ENCODE measurements at regions not wholly inside any gene's neighbourhood (a gene's known extent, or its start where the extent isn't known, plus 50 kb on each side); places are given as distances from the start of the nearest gene placed in this dataset.
"Not testable (repeated sequence)": the region's sequence is repeated elsewhere in the genome, so short reads cannot be mapped to it uniquely, and the experiment has no call there.

GRCh38 chr11:25576320-25576719 lies 755.6 kb upstream of the ANO3 start:
- H3K4me3 ChIP-seq: no peak overlapping the region
- DNase-seq (ENCODE audit: low spot score): no peak
- no peaks in the 10 kb centered on the region for H3K36me3 ChIP-seq
- ATAC-seq (ENCODE audit: insufficient number of reproducible peaks, low FRiP score, low read depth): no peak
- no peaks in the 10 kb centered on the region for H3K27me3 ChIP-seq (replicated peaks; ENCODE audit: insufficient read depth)
- no peaks in the 10 kb centered on the region for H3K9me3 ChIP-seq
- H3K27ac ChIP-seq: no peak overlapping the region
- H3K4me1 ChIP-seq (ENCODE audit: control insufficient read depth in 1 of 2, low read depth in 2 of 2): no peaks in the 10 kb centered on the region
- TF ChIP-seq CTCF (IDR thresholded peaks at IDR 0.05): no peak

GRCh38 chr11:25579554-25579953 lies 752.4 kb upstream of the ANO3 start:
- not testable (repeated sequence) for H3K27me3 ChIP-seq (replicated peaks; ENCODE audit: insufficient read depth); ATAC-seq (ENCODE audit: insufficient number of reproducible peaks, low FRiP score, low read depth); H3K4me3 ChIP-seq; H3K36me3 ChIP-seq; H3K27ac ChIP-seq; DNase-seq (ENCODE audit: low spot score); H3K9me3 ChIP-seq; H3K4me1 ChIP-seq (ENCODE audit: control insufficient read depth in 1 of 2, low read depth in 2 of 2)

GRCh38 chr11:25583596-25583995 lies 748.3 kb upstream of the ANO3 start:
- H3K4me1 ChIP-seq (ENCODE audit: control insufficient read depth in 1 of 2, low read depth in 2 of 2): no peaks in the 10 kb centered on the region
- H3K27me3 ChIP-seq (replicated peaks; ENCODE audit: insufficient read depth): no peaks in the 10 kb centered on the region
- H3K36me3 ChIP-seq: no peaks in the 10 kb centered on the region
- no peak overlapping the region for H3K4me3 ChIP-seq
- H3K9me3 ChIP-seq: no peaks in the 10 kb centered on the region
- H3K27ac ChIP-seq: no peak overlapping the region
- no peak for DNase-seq (ENCODE audit: low spot score)
- no peak for ATAC-seq (ENCODE audit: insufficient number of reproducible peaks, low FRiP score, low read depth)
- no peak for TF ChIP-seq CTCF (IDR thresholded peaks at IDR 0.05)

- no peak for TF ChIP-seq CTCF (IDR thresholded peaks at IDR 0.05)
- Histone ChIP-seq H3K27ac (no peak overlapping the region), H3K36me3 (no peaks in the 10 kb centered on the region), H3K27me3 (replicated peaks; ENCODE audit: insufficient read depth) (no peaks in the 10 kb centered on the region), H3K4me1 (ENCODE audit: control insufficient read depth in 1 of 2, low read depth in 2 of 2) (no peaks in the 10 kb centered on the region), H3K9me3 (peaks cover 3% of the 10 kb centered on the region), H3K4me3 (no peak overlapping the region)
- ATAC-seq (ENCODE audit: insufficient number of reproducible peaks, low FRiP score, low read depth) (no peak), DNase-seq (ENCODE audit: low spot score) (no peak)
Measured at GRCh38 chr11:25587496-25587895, 744.4 kb upstream of the ANO3 start.

GRCh38 chr11:25593221-25593620 lies 738.7 kb upstream of the ANO3 start:
- no peak for ATAC-seq (ENCODE audit: insufficient number of reproducible peaks, low FRiP score, low read depth)

More at GRCh38 chr11:25593221-25593620, 738.7 kb upstream of the ANO3 start:
- no peaks in the 10 kb centered on the region for H3K36me3 ChIP-seq
- no peak overlapping the region for H3K27ac ChIP-seq
- no peak for TF ChIP-seq CTCF (IDR thresholded peaks at IDR 0.05)
- DNase-seq (ENCODE audit: low spot score): no peak
- H3K27me3 ChIP-seq (replicated peaks; ENCODE audit: insufficient read depth): no peaks in the 10 kb centered on the region
- H3K9me3 ChIP-seq: peaks cover 3% of the 10 kb centered on the region
- no peak overlapping the region for H3K4me3 ChIP-seq
- no peaks in the 10 kb centered on the region for H3K4me1 ChIP-seq (ENCODE audit: control insufficient read depth in 1 of 2, low read depth in 2 of 2)

Data from thoracic aorta (tissue), 2 donors.